RPMI8226 (cell line): ENCODE measurements at regions not wholly inside any gene's neighbourhood (a gene's known extent, or its start where the extent isn't known, plus 50 kb on each side); places are given as distances from the start of the nearest gene placed in this dataset.
"Not testable (repeated sequence)": the region's sequence is repeated elsewhere in the genome, so short reads cannot be mapped to it uniquely, and the experiment has no call there.

Source experiments
- DNase-seq: peaks from one replicate; pipeline ENCODE4 v3.0.0-alpha.2; 2015

GRCh38 chr6:74467533-74468215 is 738.2 kb downstream of the COL12A1 start:
- DNase-seq, result no peak

- no peak for DNase-seq
Measured at GRCh38 chr6:74466572-74466971, 739.3 kb downstream of the COL12A1 start.

- no peak for DNase-seq
Measured at GRCh38 chr6:74459260-74459659, 746.6 kb downstream of the COL12A1 start.

- DNase-seq, result no peak
Measured at GRCh38 chr6:74458536-74458935, 747.3 kb downstream of the COL12A1 start.

- no peak for DNase-seq
Measured at GRCh38 chr6:74455786-74456185, 750.1 kb downstream of the COL12A1 start.

GRCh38 chr6:74451953-74452352 is 753.9 kb downstream of the COL12A1 start:
- no peak for DNase-seq

- DNase-seq, result no peak
Measured at GRCh38 chr6:74448850-74449249, 752.8 kb downstream of the CD109 start.

GRCh38 chr6:74447013-74447412 is 751.0 kb downstream of the CD109 start:
- DNase-seq, result no peak

- DNase-seq, result no peak
Measured at GRCh38 chr6:74439123-74439811, 743.3 kb downstream of the CD109 start.

- DNase-seq, result not testable (repeated sequence)
Measured at GRCh38 chr6:74438395-74438794, 742.4 kb downstream of the CD109 start.

- no peak for DNase-seq
Measured at GRCh38 chr6:74434171-74434570, 738.2 kb downstream of the CD109 start.

- no peak for DNase-seq
Measured at GRCh38 chr6:74431873-74432580, 736.0 kb downstream of the CD109 start.

- no peak for DNase-seq
Measured at GRCh38 chr6:74420221-74420620, 724.2 kb downstream of the CD109 start.

- no peak for DNase-seq
Measured at GRCh38 chr6:74415056-74415455, 719.1 kb downstream of the CD109 start.

- no peak for DNase-seq
Measured at GRCh38 chr6:74410630-74411029, 714.6 kb downstream of the CD109 start.

GRCh38 chr6:74409447-74409846 is 713.4 kb downstream of the CD109 start:
- DNase-seq, result peak; percentile 8

- no peak for DNase-seq
Measured at GRCh38 chr6:74408844-74409243, 712.8 kb downstream of the CD109 start.

- no peak for DNase-seq
Measured at GRCh38 chr6:74404366-74404765, 708.4 kb downstream of the CD109 start.

GRCh38 chr6:74402781-74403180 is 706.8 kb downstream of the CD109 start:
- DNase-seq, result no peak

- DNase-seq, result not testable (repeated sequence)
Measured at GRCh38 chr6:74378437-74378836, 682.4 kb downstream of the CD109 start.

GRCh38 chr6:74369556-74369993 is 673.6 kb downstream of the CD109 start:
- no peak for DNase-seq

- DNase-seq, result no peak
Measured at GRCh38 chr6:74368746-74369145, 672.7 kb downstream of the CD109 start.

- DNase-seq, result no peak
Measured at GRCh38 chr6:74366634-74367033, 670.6 kb downstream of the CD109 start.

GRCh38 chr6:74362391-74362790 is 666.4 kb downstream of the CD109 start:
- DNase-seq, result no peak
